HUDEP-2 (cell line): ENCODE measurements at regions not wholly inside any gene's neighbourhood (a gene's known extent, or its start where the extent isn't known, plus 50 kb on each side); places are given as distances from the start of the nearest gene placed in this dataset.

Experiments
- DNase-seq, 76 experiments: peaks; one replicate each; lab custom pipeline; 2025; ENCODE audit not compliant: unreplicated experiment in 76 of 76; lab: John Stamatoyannopoulos, UW

DNA sequence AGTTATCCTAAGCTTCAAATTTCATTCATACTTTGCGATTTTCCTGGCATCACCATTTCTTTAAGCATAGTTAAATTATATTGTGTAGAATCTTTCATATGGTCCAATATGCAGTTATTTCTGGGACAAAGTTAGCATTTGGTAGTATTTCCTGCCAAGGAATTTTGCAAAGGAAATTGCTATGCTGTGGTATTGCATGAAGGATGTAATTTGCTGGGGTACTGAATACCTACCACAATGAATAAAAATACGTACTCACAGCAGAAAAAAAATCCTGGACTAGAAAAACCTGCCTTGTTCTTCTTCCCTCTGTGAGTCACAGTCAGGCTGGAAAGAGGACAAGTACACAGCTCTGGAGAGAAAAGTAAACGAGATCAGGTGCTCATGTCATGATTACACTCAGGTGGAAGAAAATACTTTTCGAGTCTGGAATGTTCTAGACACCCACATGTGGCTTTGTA is 241.2 kb downstream of the PTBP2 start:
- no peak for DNase-seq

DNA sequence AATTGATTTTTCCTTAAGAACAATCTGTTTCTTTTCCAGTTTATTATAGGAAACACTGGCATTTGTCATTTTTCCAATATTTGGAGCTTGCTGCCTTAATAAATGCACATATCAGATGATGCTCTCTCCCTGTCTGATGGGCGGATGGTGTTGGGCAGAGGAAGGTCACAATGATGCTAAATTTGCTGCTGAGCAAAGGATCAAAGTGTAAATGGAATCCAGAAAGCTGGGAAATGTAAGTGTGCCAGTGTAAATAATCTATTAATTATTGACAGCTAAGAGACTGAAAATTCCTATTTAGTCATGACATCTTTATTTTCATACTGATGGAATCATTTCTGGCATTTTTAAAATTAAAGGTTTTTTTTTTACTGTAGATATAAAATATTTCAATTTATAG is 243.2 kb downstream of the PTBP2 start:
- no peak for DNase-seq

- DNase-seq: peak in 58 of 76 experiments; percentile 1 to 74 (median 30)
Measured at GRCh38 chr1:96966536-96967138, 245.1 kb downstream of the PTBP2 start.

DNA sequence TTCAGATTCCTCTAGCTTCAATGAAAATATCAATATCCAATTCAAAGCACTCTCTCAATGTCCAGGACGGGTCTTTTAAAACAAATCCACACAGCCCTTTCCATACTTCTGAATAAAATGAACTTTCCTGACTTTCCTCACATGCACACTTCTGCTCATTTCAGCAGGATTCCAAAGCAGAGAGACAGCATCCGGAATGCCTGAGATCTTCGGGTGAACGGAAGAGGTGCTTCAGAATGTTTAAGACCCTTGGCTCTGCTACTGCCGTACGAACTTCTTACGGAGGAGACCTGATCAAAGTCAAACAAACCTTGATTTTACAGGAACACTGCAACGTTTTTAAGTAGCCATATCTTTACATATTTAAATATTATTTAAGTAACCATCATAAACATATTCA is 245.7 kb downstream of the PTBP2 start:
- peak in 1 of 76 experiments; percentile 0 for DNase-seq

- no peak for DNase-seq
Measured at GRCh38 chr1:96968541-96968940, 247.0 kb downstream of the PTBP2 start.

DNA sequence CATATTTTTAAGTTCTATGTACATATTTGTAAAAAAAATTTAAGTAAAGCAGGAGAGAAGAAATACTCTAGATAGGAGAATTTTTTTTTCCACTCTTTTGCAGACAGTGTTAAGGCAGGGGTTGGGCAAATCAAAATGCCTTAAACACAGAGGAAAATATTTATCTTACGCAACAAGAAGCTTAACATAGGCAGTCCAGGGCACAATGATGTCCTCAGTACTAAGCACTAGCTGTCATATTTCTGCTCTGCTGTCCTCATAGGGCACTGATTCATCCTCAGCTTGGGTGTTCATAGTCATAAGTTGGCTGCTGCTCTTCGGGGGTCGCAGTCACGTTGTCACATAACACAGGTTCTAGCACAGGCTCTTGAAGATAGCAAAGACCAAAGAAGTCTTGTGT is 247.4 kb downstream of the PTBP2 start:
- DNase-seq: no peak

DNA sequence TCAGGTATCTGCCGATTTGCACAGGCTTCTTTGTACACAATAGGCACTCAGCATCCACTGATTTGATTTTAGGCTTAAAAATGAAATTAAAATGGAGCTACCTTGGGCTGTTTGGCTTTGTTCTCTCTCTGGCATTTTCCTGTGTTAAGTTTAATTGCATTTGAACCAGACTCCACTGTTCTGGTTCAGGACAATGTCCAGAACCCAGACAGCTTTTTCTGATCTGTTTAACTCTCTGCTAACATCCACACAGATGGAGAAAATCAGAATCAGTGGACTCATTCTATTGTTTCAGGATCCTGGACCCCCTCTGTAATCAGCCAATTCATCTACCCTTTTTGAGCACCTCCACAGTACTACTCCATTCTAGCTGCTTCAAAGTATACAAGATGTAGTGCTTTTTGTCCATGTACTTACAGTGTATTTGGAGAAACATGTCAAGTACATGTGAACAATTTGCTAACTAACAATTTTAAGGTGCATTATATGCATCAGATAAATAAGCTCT is 248.1 kb downstream of the PTBP2 start:
- no peak for DNase-seq

GRCh38 chr1:96971439-96971838 is 249.9 kb downstream of the PTBP2 start:
- DNase-seq: no peak

DNA sequence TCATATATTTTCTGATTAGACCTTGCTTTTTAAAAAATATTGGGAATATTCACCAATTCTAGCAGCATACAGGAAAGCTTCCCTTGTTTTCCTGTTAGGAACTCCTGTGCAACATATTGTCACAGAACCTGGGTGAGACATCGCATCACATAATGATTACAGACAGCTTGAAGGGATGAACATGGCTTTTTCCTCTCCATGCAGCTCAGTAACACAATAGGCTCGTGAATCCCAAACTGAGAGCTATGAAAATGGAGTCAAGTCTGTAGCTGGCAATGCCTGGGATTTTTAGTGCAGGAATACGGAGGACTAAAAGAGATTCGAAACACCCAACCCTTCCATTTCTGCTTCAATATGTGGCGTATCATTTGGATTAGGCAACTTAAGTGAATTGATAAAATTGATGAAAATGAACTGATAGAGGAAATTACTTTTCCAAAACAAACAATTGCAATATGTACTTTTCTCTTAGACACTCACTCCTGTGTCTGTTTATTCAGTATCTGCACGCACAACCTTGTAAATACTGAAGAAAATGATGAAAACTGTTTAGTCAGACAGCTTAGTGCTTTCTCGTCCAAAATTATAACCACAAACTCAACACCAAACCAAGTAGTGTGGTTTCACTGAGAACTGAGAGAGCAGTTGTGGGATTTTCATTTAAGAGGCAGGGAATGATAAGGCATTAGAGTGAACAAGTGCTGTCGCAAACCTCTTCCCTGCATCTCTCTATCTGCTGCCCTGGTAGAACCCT is 250.4 kb downstream of the PTBP2 start:
- DNase-seq: no peak

GRCh38 chr1:96973605-96974004 is 252.0 kb downstream of the PTBP2 start:
- no peak for DNase-seq

- no peak for DNase-seq
Measured at GRCh38 chr1:96978444-96978843, 256.9 kb downstream of the PTBP2 start.

GRCh38 chr1:96978901-96979300 is 257.3 kb downstream of the PTBP2 start:
- no peak for DNase-seq

DNA sequence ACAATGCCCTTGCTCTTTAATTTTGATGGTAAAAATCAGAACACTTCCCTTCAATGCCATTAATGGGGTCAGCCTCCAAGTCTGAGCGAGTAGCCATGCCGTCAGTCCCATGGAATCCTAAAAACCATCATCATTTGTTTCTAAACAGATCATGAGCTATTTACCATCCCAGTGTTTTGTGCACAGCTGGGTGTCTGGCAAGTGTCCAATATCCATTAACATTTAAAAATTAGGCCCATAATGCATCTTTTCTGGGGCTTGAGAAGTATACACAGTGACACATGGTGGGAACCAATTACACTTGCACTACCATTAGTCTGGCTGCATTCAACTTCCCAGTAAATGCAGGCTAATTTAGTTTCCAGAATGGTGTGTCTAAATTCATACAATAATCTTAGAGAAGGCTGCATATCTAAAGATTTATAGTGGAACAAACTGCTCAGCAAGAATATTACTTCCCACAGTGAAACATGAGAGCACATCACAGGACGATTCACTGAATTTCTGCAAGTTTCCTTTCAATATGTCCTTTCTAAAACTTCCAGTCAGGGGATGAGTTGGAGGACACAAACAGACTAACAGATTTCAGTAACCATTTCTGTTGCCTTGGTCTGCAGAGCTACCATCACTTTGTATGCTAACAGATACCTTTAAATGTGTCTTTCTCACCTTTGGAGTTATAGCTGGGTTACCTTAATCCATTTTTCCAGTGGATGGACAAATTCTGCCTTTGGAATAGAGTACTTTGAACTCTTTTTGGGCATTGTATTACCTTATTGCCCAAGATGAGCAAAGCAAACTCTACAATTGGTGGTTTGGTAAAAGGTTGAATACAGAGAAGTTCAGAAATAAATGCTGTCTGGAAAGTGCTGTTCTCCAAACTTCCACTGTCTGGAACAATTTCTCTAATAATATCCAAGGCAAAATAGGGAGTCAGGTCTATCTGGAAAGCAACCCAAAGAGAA is 258.0 kb downstream of the PTBP2 start:
- DNase-seq: no peak

GRCh38 chr1:96980448-96980847 is 258.9 kb downstream of the PTBP2 start:
- DNase-seq: no peak

DNA sequence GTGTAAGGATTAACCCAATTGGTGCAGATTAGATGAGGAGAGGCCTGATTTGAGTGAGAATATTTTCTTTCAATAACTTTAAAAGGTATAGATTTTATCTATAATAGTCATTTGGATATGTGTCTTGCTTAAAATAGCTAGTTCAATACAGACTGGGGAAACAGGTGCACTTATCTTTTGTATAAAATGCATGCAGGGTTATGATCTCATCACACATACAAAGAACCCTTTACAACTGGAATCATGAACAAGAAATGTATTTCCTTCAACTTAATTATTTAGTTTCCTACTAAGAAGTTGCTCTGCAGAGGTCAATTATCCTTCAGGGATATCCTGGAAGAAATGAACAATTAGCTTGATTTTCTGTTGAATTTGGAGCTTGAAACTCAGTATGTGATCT is 259.6 kb downstream of the PTBP2 start:
- no peak for DNase-seq

DNA sequence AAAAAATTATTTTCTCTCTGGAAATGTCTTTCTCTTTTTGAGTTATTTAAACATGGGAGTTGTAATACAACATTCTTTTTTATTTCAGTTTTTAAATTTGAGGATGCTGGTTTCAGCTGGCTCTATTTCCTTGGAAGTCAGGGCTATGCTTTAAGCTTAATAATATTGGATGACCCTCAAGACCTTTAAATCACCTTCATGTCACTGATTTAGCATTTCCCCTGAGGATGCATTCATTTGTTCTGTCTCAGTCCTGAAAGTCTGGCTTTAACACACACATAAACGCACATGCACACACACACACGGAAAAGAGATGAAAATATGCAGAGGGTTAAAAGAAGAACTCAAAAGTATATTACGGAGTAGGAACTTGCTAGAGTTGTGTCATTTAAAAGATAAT is 260.5 kb downstream of the PTBP2 start:
- no peak for DNase-seq

DNA sequence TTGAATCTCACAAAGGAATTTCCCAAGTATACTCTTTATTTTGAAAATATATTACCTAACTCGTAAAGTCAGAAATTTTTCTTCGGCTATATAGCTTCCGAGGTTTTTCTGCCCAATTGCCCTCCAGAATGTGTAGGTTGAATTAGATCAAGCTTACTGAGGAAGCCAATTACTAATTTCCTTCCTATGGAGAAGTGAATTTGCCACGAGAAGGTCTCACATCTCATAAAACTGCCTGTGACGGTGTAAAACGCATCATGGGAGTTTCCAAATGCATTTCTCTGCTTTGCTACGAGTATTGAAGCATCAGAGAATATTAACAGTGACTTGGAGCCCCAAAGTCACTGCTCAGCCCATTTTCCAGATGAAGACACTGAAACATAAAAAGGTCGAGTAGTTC is 262.3 kb downstream of the PTBP2 start:
- DNase-seq: no peak

GRCh38 chr1:96987186-96987703 is 265.7 kb downstream of the PTBP2 start:
- no peak for DNase-seq

- no peak for DNase-seq
Measured at GRCh38 chr1:96989302-96989701, 267.7 kb downstream of the PTBP2 start.

DNA sequence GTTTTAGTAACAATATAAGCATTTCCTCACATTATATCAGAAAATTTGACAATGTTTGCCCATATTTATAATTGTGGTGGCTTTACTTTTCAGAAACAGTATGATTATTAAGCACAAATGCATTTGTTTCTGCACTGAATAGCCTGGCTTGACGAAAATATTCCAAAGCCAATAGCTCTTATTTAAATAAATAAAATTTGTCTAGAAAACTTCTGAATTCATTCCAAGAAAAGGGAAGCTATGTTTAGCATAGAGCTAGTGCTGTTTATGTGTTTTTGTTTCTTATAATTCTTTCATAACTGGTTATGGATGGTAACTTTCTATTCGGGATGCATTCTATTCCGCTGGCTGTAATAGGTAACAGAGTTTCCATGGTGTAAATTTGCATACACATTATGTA is 268.6 kb downstream of the PTBP2 start:
- no peak for DNase-seq

- no peak for DNase-seq
Measured at GRCh38 chr1:96991261-96991660, 269.7 kb downstream of the PTBP2 start.
